ENCODE measurements at regions not wholly inside any gene's neighbourhood (a gene's known extent, or its start where the extent isn't known, plus 50 kb on each side); places are given as distances from the start of the nearest gene placed in this dataset.

- TF ChIP-seq ZNF274 (IDR thresholded peaks at IDR 0.05; ENCODE audit: low read depth, low read length) (no peak), YY1 (IDR thresholded peaks at IDR 0.05; ENCODE audit: insufficient read depth, insufficient read length) (no peak), SUZ12 (IDR thresholded peaks at IDR 0.05; ENCODE audit: extremely low read depth, insufficient read depth, insufficient read length) (no peak)
Measured at GRCh38 chr15:29434280-29434679, 164.7 kb upstream of the NSMCE3 start.

All from NT2/D1 (cell line).